KMS-11 (cell line): ENCODE measurements at regions not wholly inside any gene's neighbourhood (a gene's known extent, or its start where the extent isn't known, plus 50 kb on each side); places are given as distances from the start of the nearest gene placed in this dataset.

Experiments
- H2AFZ ChIP-seq: fragments of 200-600 bp; sonication (generic); 2 replicates; pipeline ENCODE4 v1.6.1; 2016; ENCODE audit warnings: antibody characterized with exemption, mixed run types, low read depth
- H3K27ac ChIP-seq: fragments of 200-600 bp; sonication (generic); 2 replicates; pipeline ENCODE4 v1.6.1; 2016; ENCODE audit warnings: mild to moderate bottlenecking, mixed run types
- H3K27me3 ChIP-seq: fragments of 200-600 bp; sonication (generic); 2 replicates; pipeline ENCODE4 v1.6.1; 2017; ENCODE audit warnings: mild to moderate bottlenecking, low read depth, mixed run types, moderate library complexity; ENCODE audit not compliant: insufficient read depth
- H3K36me3 ChIP-seq: fragments of 200-600 bp; sonication (generic); 2 replicates; pipeline ENCODE4 v1.6.1; 2017; ENCODE audit warnings: mild to moderate bottlenecking, mixed run types; ENCODE audit not compliant: insufficient read depth
- H3K4me1 ChIP-seq: fragments of 200-600 bp; sonication (generic); 2 replicates; pipeline ENCODE4 v1.6.1; 2016; ENCODE audit warnings: mild to moderate bottlenecking, low read depth, mixed run types; ENCODE audit not compliant: poor library complexity, severe bottlenecking
- H3K4me2 ChIP-seq: fragments of 200-600 bp; sonication (generic); 2 replicates; pipeline ENCODE4 v1.7.0; 2016; ENCODE audit warnings: mild to moderate bottlenecking, mixed run types
- H3K4me3 ChIP-seq: fragments of 200-600 bp; sonication (generic); IDR thresholded peaks from 2 replicates; pipeline ENCODE4 v1.6.1; 2017; ENCODE audit warnings: low read depth, low read length, mixed read lengths; ENCODE audit not compliant: insufficient read depth
- H3K79me2 ChIP-seq: fragments of 200-600 bp; sonication (generic); 2 replicates; pipeline ENCODE4 v1.6.1; 2016; ENCODE audit warnings: low read depth, mixed run types; ENCODE audit not compliant: insufficient read depth
- H3K9ac ChIP-seq: fragments of 200-600 bp; sonication (generic); 2 replicates; pipeline ENCODE4 v1.6.1; 2016; ENCODE audit warnings: mild to moderate bottlenecking, mixed run types
- H4K20me1 ChIP-seq: fragments of 200-600 bp; sonication (generic); 2 replicates; pipeline ENCODE4 v1.6.1; 2016; ENCODE audit warnings: mild to moderate bottlenecking, mixed run types; ENCODE audit not compliant: insufficient read depth
- TF ChIP-seq, protein P1 (sequence below): fragments of 200-600 bp; sonication (generic); conservative IDR thresholded peaks from 2 replicates; pipeline ENCODE4 v1.6.1; 2017; ENCODE audit warnings: low read depth, mild to moderate bottlenecking, antibody characterized with exemption, low read length, moderate library complexity, mixed read lengths

DNA sequence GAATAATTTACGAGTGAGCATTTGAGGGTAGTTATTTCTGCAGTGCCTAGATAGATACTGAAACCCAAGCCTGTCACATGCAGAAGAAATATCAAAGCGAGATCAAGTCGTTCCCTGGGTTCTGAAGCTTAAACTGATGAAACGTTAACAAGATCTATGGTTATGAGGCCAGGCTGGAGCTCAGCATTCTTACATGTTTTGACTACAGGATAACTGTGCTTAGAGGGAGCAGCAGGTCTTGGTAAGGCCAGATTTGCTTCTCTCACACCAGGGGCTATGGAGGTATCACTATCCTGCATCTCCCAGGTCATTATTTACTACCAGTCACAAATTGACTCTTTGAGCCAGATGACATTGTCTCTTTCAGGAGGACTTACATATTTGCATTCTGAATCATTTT, 1401.4 kb upstream of the PRMT6 start:
- no peak overlapping the region for H3K27ac ChIP-seq
- no peaks in the 10 kb centered on the region for H3K4me1 ChIP-seq
- no peaks in the 10 kb centered on the region for H4K20me1 ChIP-seq
- no peaks in the 10 kb centered on the region for H3K27me3 ChIP-seq
- no peak overlapping the region for H3K9ac ChIP-seq
- H2AFZ ChIP-seq: no peak overlapping the region
- no peaks in the 10 kb centered on the region for H3K36me3 ChIP-seq
- TF ChIP-seq, protein P1, sequence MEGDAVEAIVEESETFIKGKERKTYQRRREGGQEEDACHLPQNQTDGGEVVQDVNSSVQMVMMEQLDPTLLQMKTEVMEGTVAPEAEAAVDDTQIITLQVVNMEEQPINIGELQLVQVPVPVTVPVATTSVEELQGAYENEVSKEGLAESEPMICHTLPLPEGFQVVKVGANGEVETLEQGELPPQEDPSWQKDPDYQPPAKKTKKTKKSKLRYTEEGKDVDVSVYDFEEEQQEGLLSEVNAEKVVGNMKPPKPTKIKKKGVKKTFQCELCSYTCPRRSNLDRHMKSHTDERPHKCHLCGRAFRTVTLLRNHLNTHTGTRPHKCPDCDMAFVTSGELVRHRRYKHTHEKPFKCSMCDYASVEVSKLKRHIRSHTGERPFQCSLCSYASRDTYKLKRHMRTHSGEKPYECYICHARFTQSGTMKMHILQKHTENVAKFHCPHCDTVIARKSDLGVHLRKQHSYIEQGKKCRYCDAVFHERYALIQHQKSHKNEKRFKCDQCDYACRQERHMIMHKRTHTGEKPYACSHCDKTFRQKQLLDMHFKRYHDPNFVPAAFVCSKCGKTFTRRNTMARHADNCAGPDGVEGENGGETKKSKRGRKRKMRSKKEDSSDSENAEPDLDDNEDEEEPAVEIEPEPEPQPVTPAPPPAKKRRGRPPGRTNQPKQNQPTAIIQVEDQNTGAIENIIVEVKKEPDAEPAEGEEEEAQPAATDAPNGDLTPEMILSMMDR: no peak
- H3K4me3 ChIP-seq: no peak overlapping the region
- no peak overlapping the region for H3K4me2 ChIP-seq
- H3K79me2 ChIP-seq: no peaks in the 10 kb centered on the region

DNA sequence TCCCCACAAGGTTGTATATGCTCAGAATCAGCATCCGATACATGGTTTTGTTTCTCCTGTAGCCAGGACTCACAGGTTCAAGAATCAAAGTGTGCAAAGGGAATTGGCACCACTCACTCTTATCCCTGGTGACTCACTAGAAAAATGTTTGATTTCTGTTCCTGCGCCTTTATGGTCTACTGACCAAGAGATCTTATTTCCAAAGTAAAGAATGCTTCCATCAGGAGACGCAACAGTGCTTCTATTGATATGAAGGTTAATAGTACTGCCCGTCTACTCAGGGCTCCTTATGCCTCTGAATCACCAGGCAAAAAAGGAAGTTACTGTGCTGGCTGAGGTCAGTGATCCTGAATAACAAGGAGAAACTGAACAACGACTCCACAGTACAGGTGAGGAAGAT, 1392.0 kb upstream of the PRMT6 start:
- H3K79me2 ChIP-seq: no peaks in the 10 kb centered on the region
- TF ChIP-seq, protein P1: no peak

DNA sequence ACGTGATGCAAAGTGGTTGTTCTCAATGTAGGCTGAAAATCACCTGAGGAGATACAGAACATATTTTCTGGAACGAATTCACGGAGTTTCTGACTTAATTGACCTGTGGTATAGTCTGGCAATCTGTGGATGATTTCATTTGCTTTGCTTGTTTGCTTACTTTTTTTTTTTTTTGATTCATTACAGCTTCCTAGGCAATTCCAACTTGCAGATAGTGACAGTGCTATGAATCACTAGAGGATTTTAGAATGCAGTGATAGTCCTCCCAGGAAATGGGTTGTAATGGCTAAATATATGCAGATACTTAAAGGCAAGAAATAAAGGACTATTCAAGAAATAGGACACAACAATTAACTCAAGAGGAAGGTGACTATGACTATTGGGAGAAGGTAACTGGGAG, 1378.1 kb upstream of the PRMT6 start:
- no peak overlapping the region for H2AFZ ChIP-seq

More for the DNA sequence above, 1392.0 kb upstream of the PRMT6 start:
- no peaks in the 10 kb centered on the region for H3K4me1 ChIP-seq
- H3K9ac ChIP-seq: no peak overlapping the region
- H3K36me3 ChIP-seq: no peaks in the 10 kb centered on the region
- no peak overlapping the region for H3K27ac ChIP-seq
- no peaks in the 10 kb centered on the region for H3K27me3 ChIP-seq
- no peak overlapping the region for H2AFZ ChIP-seq
- no peak overlapping the region for H3K4me2 ChIP-seq
- H4K20me1 ChIP-seq: no peaks in the 10 kb centered on the region
- no peak overlapping the region for H3K4me3 ChIP-seq

DNA sequence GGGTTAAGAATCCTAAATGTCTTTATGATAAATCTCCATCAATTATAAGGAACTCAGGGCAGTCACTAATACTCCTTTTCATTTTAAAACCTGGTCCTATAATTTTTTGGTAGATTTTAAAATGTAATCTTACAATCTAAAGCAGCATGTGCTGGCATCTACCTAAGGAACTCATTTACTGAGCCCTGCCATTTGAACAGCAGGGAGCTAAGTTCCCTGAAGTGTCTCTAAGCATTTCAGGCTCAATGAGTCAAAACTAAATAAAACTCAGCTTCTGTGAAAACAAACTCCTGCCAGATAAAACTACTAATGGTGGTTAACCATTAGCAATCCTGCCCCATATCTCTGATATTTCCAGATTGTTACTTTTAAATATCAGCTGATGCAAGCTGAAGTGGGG, 1371.8 kb upstream of the PRMT6 start:
- H2AFZ ChIP-seq: no peak overlapping the region
- TF ChIP-seq, protein P1: no peak
- H3K36me3 ChIP-seq: no peaks in the 10 kb centered on the region
- H3K4me3 ChIP-seq: no peak overlapping the region
- no peak overlapping the region for H3K27ac ChIP-seq
- no peaks in the 10 kb centered on the region for H3K4me1 ChIP-seq
- H4K20me1 ChIP-seq: no peaks in the 10 kb centered on the region
- no peaks in the 10 kb centered on the region for H3K27me3 ChIP-seq
- H3K9ac ChIP-seq: no peak overlapping the region
- H3K79me2 ChIP-seq: no peaks in the 10 kb centered on the region
- no peak overlapping the region for H3K4me2 ChIP-seq

More for the DNA sequence above, 1378.1 kb upstream of the PRMT6 start:
- Histone ChIP-seq H3K79me2 (no peaks in the 10 kb centered on the region), H3K4me3 (no peak overlapping the region), H3K36me3 (no peaks in the 10 kb centered on the region), H3K4me1 (no peaks in the 10 kb centered on the region), H4K20me1 (no peaks in the 10 kb centered on the region), H3K9ac (no peak overlapping the region), H3K27me3 (no peaks in the 10 kb centered on the region), H3K4me2 (no peak overlapping the region), H3K27ac (no peak overlapping the region)
- TF ChIP-seq, protein P1: no peak
